ENCODE measurements at regions not wholly inside any gene's neighbourhood (a gene's known extent, or its start where the extent isn't known, plus 50 kb on each side); places are given as distances from the start of the nearest gene placed in this dataset.

DNA sequence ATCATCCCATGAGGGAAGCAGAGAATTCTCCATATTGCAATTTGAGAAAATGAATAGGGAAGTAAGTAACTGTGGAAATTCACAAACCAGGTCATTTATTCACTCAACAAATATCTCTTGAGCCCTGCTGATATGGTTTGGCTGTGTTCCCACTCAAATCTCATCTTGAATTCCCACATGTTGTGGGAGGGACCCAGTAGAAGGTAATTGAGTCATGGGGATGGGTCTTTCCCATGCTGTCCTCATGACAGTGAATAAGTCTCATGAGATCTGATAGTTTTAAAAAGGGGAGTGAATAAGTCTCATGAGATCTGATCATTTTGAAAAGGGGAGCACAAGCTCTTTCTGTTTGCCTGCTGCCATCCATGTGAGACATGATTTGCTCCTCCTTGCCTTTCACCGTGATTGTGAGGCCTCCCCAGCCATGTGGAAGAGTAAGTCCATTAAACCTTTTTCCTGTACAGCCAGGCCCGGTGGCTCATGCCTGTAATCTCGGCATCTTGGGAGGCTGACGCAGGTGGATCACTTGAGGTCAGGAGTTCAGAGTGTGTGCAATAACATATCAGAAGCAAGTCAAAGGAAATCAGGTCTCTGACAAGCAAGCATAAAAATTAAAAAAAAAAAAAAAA, 193.2 kb downstream of the NDUFA10 start:
- TF ChIP-seq CTCF (IDR thresholded peaks at IDR 0.05) = no peak
- no peak for TF ChIP-seq POLR2AphosphoS5 (IDR thresholded peaks at IDR 0.05)

Data from stomach (tissue), 4 donors.